ENCODE measurements at regions not wholly inside any gene's neighbourhood (a gene's known extent, or its start where the extent isn't known, plus 50 kb on each side); places are given as distances from the start of the nearest gene placed in this dataset.

- DNase-seq (ENCODE audit: low read depth in 3 of 3) = no peak
Observed at GRCh38 chr2:136375017-136375901, 257.3 kb upstream of the CXCR4 start.

- DNase-seq (ENCODE audit: low read depth in 3 of 3) = no peak
Observed at GRCh38 chr2:136373841-136374240, 255.9 kb upstream of the CXCR4 start.

DNA sequence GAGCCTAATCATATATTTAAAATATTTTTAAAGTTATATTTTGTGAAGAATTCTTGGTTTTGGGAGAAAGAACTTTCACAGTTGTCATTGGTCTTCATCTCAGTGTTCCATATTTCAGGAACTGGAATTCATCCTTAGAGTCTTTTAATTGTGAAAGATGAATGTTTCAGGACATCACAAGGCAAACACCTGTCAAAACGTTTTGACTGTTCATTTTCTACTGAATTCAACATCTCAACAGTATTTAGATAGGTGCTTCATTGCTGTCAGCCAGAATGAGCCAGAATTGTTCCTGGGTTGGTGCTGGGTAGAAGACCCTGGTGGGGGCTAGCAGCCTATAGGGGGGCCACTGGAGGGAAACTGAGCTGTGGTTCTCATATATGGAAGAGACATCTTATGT, 255.1 kb upstream of the CXCR4 start:
- DNase-seq (ENCODE audit: low read depth in 3 of 3) = no peak

GRCh38 chr2:136363900-136364299, 246.0 kb upstream of the CXCR4 start:
- DNase-seq (ENCODE audit: low read depth in 3 of 3) = no peak

DNA sequence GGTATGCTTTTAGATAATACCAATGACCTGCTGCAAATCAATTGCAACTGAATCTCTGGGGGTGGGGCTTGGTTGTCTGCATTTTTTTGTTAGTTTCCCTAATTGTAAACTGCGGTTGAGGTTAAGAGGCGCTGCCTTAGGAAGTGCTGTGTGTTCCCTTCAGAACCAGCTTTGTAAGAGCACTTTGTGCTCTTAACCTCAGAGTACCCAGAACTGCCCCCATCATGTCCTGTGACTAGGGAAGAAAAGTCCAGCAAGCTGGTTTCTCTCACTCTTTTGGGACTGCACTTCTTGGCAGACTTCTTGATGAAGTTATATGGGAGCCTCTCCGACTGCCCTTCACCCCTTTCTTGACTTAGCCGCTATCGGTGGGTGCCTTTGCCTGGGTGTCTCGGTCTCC, 245.5 kb upstream of the CXCR4 start:
- no peak for DNase-seq (ENCODE audit: low read depth in 3 of 3)

DNA sequence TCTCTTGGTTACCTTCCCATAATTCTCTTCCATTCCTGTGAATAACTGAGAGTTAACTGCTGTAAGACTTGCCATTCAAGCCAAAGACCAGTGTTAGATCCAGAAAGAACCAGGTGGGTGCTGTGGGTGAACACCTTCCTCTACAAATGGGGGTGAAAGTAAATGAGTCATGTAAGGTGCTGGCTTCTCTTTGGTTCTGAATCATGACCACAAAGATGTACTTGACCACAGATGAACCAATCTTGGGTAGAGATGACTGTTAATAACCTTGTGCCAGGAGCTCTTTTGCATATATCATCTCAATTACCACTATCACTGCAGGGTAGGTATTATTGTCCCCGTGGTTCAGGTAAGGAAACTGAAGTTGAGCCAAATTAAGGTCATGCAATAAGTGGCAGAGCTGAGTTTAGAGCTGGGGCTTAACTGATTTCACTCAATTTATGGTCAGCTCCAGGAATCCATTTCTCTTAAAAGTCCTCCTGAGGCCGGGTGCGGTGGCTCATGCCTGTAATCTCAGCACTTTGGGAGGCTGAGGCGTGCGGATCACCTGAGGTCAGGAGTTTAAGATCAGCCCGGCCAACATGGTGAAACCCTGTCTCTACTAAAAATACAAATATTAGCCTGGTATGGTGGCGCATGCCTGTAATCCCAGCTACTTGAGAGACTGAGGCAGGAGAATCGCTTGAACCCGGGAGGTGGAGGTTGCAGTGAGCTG, 244.9 kb upstream of the CXCR4 start:
- DNase-seq (ENCODE audit: low read depth in 3 of 3) = no peak

GRCh38 chr2:136361521-136361920, 243.6 kb upstream of the CXCR4 start:
- DNase-seq (ENCODE audit: low read depth in 3 of 3) = no peak

GRCh38 chr2:136360790-136361189, 242.8 kb upstream of the CXCR4 start:
- no peak for DNase-seq (ENCODE audit: low read depth in 3 of 3)

GRCh38 chr2:136359121-136359965, 241.4 kb upstream of the CXCR4 start:
- DNase-seq (ENCODE audit: low read depth in 3 of 3) = no peak

DNA sequence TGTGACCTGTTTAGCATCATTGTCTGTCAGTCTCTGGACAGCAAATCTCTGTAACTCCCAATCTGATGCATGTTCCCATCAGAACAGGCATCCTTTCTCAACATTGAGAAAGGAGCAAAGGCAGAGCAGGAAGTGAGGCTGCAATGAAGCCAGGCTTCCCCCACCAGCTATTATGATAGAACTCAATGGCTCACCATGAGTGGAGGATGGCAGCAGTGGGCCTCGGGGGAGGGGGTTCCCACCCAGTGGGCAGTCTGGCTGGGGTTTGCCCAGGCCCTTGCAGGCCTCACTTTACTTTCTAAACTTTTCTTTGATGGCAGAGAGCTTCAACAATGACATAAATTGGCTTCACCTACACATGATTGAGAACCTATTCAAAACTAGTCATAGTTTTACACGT, 240.6 kb upstream of the CXCR4 start:
- no peak for DNase-seq (ENCODE audit: low read depth in 3 of 3)

DNA sequence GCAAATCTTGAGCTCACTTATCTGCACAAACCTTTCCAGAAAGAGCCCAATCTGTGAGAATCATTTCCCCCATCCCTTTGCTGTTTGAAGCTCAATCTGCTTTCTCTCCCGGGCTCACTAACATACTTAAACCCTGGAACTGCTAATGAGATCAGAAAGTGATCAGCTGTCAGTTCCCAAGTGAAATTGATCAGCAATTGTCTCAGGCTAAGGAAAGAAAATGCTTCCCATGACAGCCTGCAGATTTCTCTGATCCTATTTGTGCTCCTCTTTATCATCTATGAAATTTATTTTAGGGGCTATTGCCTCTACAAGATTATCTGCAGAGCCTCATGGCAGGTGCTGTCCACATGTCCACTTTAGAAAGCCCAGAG, 239.0 kb upstream of the CXCR4 start:
- DNase-seq (ENCODE audit: low read depth in 3 of 3) = no peak

GRCh38 chr2:136356125-136357006, 238.4 kb upstream of the CXCR4 start:
- DNase-seq (ENCODE audit: low read depth in 3 of 3) = no peak

- no peak for DNase-seq (ENCODE audit: low read depth in 3 of 3)
Observed at GRCh38 chr2:136351684-136352083, 233.7 kb upstream of the CXCR4 start.

GRCh38 chr2:136347981-136348380, 230.0 kb upstream of the CXCR4 start:
- no peak for DNase-seq (ENCODE audit: low read depth in 3 of 3)

DNA sequence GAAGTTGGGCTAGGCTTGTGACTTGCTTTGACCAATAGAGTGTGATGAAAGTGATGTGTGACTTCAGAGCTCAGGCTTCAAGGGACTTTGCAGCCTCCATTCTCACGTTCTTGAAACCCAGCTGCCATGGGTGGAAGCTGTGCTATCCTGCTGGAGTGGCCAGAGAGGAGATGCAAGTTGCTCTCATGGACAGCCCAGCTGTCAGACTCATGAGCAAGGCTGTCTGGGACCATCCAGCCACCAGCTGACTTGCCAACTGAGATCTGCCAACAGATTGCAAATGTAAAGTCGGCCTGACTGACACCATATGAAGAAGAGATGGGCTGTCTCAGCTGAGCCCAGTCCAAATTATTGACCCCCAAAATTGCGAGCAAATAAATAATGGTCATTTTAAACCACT, 226.4 kb upstream of the CXCR4 start:
- DNase-seq (ENCODE audit: low read depth in 3 of 3) = no peak

DNA sequence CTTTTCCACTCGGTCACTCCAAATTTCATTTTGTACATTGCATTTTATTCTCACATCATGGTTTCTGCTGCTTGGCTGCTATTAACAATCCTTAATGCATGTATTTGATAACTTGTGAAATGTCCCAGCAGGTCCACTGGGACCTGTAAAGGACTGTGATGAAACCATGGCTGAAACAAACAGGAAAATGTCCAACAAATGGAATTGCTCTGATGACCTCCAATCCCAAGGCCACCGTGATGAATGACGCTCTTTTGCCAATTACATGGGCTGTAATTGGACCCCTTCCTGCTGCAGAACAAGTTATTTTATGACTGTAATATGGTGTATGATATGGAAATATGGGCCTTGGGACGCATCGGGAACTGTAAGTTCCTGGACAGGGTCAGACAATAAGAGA, 224.2 kb upstream of the CXCR4 start:
- no peak for DNase-seq (ENCODE audit: low read depth in 3 of 3)

DNA sequence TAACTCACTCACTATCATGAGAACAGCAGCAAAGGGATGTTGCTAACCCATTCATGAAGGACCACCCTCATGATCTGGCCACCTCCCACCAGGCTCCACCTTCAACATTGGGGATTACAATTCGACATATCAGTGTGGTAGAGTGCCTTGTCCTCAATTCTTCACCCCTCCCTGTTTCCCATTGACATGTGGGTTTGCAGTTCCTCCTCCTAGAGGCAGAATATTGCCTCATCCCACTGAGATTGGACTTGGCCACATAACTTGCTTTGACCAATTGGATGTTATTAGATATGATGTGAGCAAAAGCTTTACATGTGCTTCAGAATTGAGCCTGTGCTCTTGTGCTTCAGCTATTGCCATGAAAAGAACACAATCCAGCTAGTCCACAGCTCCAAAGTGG, 217.0 kb upstream of the CXCR4 start:
- DNase-seq (ENCODE audit: low read depth in 3 of 3) = no peak

DNA sequence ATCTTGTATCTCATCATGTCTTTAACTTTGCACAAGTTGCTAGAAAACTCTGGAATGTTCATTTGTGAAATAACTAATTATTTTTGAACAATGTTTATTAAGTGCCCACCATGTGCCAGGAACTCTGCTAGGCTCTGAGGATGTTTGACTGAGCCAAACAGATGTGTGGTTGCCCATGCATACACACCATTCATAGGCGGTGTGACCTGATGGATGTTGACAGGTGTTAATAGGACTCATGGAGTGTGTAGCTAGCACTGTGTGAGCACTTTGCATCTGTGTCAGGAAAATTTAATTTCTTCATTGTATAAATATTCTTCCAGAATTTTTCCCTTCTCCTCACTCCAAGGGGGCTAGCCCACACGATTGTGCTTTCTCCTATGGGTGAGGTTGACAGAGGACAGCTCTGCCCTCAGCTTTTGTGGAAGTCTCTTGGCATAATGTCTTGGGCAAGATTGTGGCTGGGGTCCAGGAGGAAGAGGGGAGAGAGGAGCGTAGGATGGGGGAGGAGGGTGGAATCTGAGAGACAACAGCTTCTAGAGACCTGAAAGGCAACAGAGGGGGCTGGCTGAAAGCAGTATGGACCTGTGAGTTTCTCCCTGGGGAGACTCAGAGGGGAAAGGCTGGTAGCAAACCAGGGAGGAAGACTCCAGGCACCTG, 214.6 kb upstream of the CXCR4 start:
- no peak for DNase-seq (ENCODE audit: low read depth in 3 of 3)

DNA sequence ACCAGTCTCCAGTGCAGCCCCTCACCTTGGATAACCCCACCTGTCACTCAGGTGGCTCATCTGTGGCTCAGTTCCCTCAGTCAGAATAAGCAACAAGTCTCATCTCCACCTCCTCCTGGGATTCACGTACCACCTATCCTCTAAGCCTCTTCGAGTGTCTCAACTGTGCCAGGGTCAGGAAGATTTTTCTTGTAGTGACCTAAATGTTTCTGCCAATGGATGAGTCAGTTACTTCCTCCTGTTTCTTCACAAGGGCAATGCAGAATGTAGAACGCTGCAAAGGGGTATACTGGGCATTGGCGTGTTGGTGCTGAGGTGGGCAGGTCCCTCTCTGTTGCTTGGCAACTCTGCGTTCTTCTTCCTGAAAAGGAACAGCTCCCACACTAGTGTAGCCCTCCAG, 213.3 kb upstream of the CXCR4 start:
- no peak for DNase-seq (ENCODE audit: low read depth in 3 of 3)

DNA sequence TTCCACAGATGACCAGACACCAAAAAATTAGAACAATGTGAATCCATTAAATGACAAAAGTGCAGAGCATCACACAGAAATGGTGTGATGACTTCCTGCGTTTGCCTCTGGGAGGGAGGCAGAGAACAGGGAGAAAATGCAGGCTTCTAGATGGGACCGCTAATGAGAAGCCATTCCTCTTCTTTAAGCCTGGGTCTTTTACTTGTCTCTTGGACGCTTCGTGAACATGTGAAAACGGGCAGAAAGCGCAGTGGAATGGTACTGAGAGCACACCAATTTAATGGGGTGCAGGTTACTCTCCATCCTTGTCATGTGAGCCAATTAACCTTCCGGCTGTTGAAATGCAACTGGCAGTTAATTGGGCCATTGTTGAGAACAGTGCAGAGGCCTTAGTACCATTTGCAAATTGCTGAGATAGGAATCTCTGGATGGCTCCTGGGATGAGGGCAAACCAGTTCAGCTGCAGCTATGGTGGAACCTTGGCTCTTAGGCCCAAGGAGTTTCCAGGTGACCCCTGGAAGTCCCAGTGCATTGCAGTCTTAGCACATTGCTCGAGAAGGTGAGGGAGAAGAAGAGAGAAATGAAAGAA, 210.4 kb upstream of the CXCR4 start:
- DNase-seq (ENCODE audit: low read depth in 3 of 3) = no peak
